ENCODE measurements at regions not wholly inside any gene's neighbourhood (a gene's known extent, or its start where the extent isn't known, plus 50 kb on each side); places are given as distances from the start of the nearest gene placed in this dataset.

DNA sequence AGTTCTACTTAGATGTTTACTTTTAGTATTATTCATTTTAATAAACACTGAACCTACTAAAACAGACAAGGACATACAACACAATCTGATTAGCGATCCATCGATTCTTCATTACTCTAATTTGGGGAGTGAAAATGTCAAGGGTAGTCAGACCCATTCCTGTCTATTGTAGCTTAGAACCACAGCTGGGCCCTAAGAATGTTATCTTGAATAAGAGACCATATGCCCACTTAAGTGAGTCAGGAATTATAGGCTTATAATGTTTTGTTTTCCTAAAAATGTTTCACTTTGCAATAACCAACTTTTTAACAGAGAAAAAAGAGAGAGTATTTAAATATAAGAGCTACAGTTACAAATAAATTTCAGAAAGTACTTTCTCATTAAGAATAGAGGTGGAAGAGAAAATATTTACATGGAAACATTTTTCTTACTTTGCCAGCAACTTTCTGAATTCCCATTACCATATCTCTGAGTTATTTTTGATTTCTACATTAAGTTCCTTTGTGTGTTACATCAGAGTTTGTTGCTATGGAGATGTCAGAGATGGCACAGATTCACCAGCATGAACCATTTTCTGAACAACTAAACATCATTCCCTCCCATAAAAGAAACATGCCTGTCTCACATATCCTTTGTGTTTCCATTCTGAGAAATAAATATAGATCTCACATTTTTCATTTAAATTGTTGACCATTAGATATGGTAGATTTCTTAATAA, 75.4 kb upstream of the SLC13A1 start:
- TF ChIP-seq RXRA (IDR thresholded peaks at IDR 0.05) = no peak
- no peak for TF ChIP-seq NR2F2 (IDR thresholded peaks at IDR 0.05)
- TF ChIP-seq JUND (IDR thresholded peaks at IDR 0.05) = no peak
- TF ChIP-seq, protein P1, sequence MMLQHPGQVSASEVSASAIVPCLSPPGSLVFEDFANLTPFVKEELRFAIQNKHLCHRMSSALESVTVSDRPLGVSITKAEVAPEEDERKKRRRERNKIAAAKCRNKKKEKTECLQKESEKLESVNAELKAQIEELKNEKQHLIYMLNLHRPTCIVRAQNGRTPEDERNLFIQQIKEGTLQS (IDR thresholded peaks at IDR 0.05) = no peak
- TF ChIP-seq, protein P2, sequence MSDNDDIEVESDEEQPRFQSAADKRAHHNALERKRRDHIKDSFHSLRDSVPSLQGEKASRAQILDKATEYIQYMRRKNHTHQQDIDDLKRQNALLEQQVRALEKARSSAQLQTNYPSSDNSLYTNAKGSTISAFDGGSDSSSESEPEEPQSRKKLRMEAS (IDR thresholded peaks at IDR 0.05) = no peak
- no peak for TF ChIP-seq FOXA2 (IDR thresholded peaks at IDR 0.05)
- TF ChIP-seq HNF4A (conservative IDR thresholded peaks at IDR 0.05) = no peak
- TF ChIP-seq, protein P3, sequence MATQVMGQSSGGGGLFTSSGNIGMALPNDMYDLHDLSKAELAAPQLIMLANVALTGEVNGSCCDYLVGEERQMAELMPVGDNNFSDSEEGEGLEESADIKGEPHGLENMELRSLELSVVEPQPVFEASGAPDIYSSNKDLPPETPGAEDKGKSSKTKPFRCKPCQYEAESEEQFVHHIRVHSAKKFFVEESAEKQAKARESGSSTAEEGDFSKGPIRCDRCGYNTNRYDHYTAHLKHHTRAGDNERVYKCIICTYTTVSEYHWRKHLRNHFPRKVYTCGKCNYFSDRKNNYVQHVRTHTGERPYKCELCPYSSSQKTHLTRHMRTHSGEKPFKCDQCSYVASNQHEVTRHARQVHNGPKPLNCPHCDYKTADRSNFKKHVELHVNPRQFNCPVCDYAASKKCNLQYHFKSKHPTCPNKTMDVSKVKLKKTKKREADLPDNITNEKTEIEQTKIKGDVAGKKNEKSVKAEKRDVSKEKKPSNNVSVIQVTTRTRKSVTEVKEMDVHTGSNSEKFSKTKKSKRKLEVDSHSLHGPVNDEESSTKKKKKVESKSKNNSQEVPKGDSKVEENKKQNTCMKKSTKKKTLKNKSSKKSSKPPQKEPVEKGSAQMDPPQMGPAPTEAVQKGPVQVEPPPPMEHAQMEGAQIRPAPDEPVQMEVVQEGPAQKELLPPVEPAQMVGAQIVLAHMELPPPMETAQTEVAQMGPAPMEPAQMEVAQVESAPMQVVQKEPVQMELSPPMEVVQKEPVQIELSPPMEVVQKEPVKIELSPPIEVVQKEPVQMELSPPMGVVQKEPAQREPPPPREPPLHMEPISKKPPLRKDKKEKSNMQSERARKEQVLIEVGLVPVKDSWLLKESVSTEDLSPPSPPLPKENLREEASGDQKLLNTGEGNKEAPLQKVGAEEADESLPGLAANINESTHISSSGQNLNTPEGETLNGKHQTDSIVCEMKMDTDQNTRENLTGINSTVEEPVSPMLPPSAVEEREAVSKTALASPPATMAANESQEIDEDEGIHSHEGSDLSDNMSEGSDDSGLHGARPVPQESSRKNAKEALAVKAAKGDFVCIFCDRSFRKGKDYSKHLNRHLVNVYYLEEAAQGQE (IDR thresholded peaks at IDR 0.05) = no peak
- no peak for TF ChIP-seq RAD21 (IDR thresholded peaks at IDR 0.05)
- TF ChIP-seq YY1 (IDR thresholded peaks at IDR 0.05) = no peak
- TF ChIP-seq HNF4G (IDR thresholded peaks at IDR 0.05) = no peak
- TF ChIP-seq EGR1 (IDR thresholded peaks at IDR 0.05; ENCODE audit: low read depth in 2 of 2) = no peak
- Histone ChIP-seq H3K9me3 (ENCODE audit: control insufficient read depth in 4 of 4, low read length in 3 of 4) (no peaks in the 10 kb centered on the region), H3K27ac (ENCODE audit: low read depth in 1 of 2, low read length in 2 of 2) (no peak overlapping the region), H3K4me3 (ENCODE audit: low read depth in 1 of 3, low read length in 3 of 3) (no peak overlapping the region), H3K36me3 (ENCODE audit: control insufficient read depth in 4 of 4, insufficient read depth in 3 of 4, low read depth in 1 of 4, low read length in 3 of 4) (no peaks in the 10 kb centered on the region), H3K27me3 (ENCODE audit: control insufficient read depth in 4 of 4, insufficient read depth in 4 of 4, low read length in 3 of 4) (no peaks in the 10 kb centered on the region), H3K4me1 (ENCODE audit: control insufficient read depth in 4 of 4, insufficient read depth in 4 of 4, low read length in 3 of 4) (no peaks in the 10 kb centered on the region), H3K9ac (ENCODE audit: low read depth in 1 of 2, low read length in 2 of 2) (no peak overlapping the region)
- DNase-seq (ENCODE audit: low spot score) = no peak
- WGBS = 94% methylated on average over 2 of the region's 2 CpGs

DNA sequence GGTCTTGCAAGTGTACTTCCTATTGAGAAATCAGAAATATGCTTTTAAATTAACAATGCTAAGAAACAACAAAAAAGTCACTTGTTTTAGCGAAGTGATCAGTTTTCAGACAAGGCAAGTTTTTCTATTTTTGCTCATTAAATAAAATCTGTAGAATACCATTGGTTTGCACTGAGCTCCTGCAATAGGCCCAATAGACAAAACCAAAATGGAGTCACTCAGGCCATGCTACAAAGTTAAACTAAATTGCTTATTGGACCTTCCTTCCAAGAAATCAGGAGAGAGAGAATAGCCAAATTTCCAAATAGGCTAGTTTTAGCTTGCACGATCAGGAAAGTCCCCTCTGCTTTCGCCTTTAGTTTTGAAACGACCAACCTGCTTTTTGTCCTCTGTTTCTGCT, 73.4 kb upstream of the SLC13A1 start:
- Histone ChIP-seq H3K4me1 (ENCODE audit: control insufficient read depth in 4 of 4, insufficient read depth in 4 of 4, low read length in 3 of 4) (no peaks in the 10 kb centered on the region), H3K36me3 (ENCODE audit: control insufficient read depth in 4 of 4, insufficient read depth in 3 of 4, low read depth in 1 of 4, low read length in 3 of 4) (no peaks in the 10 kb centered on the region), H3K9me3 (ENCODE audit: control insufficient read depth in 4 of 4, low read length in 3 of 4) (no peaks in the 10 kb centered on the region), H3K9ac (ENCODE audit: low read depth in 1 of 2, low read length in 2 of 2) (no peak overlapping the region), H3K27ac (ENCODE audit: low read depth in 1 of 2, low read length in 2 of 2) (no peak overlapping the region), H3K27me3 (ENCODE audit: control insufficient read depth in 4 of 4, insufficient read depth in 4 of 4, low read length in 3 of 4) (no peaks in the 10 kb centered on the region), H3K4me3 (ENCODE audit: low read depth in 1 of 3, low read length in 3 of 3) (no peak overlapping the region)
- TF ChIP-seq FOXA1 (IDR thresholded peaks at IDR 0.05) = no peak
- no peak for TF ChIP-seq JUND (IDR thresholded peaks at IDR 0.05)
- TF ChIP-seq, protein P4, sequence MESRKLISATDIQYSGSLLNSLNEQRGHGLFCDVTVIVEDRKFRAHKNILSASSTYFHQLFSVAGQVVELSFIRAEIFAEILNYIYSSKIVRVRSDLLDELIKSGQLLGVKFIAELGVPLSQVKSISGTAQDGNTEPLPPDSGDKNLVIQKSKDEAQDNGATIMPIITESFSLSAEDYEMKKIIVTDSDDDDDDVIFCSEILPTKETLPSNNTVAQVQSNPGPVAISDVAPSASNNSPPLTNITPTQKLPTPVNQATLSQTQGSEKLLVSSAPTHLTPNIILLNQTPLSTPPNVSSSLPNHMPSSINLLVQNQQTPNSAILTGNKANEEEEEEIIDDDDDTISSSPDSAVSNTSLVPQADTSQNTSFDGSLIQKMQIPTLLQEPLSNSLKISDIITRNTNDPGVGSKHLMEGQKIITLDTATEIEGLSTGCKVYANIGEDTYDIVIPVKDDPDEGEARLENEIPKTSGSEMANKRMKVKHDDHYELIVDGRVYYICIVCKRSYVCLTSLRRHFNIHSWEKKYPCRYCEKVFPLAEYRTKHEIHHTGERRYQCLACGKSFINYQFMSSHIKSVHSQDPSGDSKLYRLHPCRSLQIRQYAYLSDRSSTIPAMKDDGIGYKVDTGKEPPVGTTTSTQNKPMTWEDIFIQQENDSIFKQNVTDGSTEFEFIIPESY (IDR thresholded peaks at IDR 0.05) = no peak
- TF ChIP-seq, protein P3 (IDR thresholded peaks at IDR 0.05) = no peak
- TF ChIP-seq, protein P1 (IDR thresholded peaks at IDR 0.05) = no peak
- no peak for TF ChIP-seq RAD21 (IDR thresholded peaks at IDR 0.05)
- no peak for TF ChIP-seq YY1 (IDR thresholded peaks at IDR 0.05)
- no peak for TF ChIP-seq HNF4G (IDR thresholded peaks at IDR 0.05)
- TF ChIP-seq TAF1 (conservative IDR thresholded peaks at IDR 0.05) = no peak
- TF ChIP-seq NR2F2 (IDR thresholded peaks at IDR 0.05) = no peak
- TF ChIP-seq FOXA2 (IDR thresholded peaks at IDR 0.05) = no peak
- no peak for TF ChIP-seq SP1 (IDR thresholded peaks at IDR 0.05)
- no peak for TF ChIP-seq GABPA (IDR thresholded peaks at IDR 0.05 in 1 of 2, conservative IDR thresholded peaks at IDR 0.05 in 1 of 2)
- TF ChIP-seq RXRA (IDR thresholded peaks at IDR 0.05) = no peak
- no peak for TF ChIP-seq EGR1 (IDR thresholded peaks at IDR 0.05; ENCODE audit: low read depth in 2 of 2)
- TF ChIP-seq, protein P5, sequence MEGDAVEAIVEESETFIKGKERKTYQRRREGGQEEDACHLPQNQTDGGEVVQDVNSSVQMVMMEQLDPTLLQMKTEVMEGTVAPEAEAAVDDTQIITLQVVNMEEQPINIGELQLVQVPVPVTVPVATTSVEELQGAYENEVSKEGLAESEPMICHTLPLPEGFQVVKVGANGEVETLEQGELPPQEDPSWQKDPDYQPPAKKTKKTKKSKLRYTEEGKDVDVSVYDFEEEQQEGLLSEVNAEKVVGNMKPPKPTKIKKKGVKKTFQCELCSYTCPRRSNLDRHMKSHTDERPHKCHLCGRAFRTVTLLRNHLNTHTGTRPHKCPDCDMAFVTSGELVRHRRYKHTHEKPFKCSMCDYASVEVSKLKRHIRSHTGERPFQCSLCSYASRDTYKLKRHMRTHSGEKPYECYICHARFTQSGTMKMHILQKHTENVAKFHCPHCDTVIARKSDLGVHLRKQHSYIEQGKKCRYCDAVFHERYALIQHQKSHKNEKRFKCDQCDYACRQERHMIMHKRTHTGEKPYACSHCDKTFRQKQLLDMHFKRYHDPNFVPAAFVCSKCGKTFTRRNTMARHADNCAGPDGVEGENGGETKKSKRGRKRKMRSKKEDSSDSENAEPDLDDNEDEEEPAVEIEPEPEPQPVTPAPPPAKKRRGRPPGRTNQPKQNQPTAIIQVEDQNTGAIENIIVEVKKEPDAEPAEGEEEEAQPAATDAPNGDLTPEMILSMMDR (IDR thresholded peaks at IDR 0.05; ENCODE audit: low read depth, low read length, missing input control) = no peak
- TF ChIP-seq HNF4A (conservative IDR thresholded peaks at IDR 0.05) = no peak
- WGBS = 87% methylated on average over 4 of the region's 4 CpGs
- no peak for DNase-seq (ENCODE audit: low spot score)

All from liver (tissue), 8 donors.